DND-41 (cell line): ENCODE measurements at regions not wholly inside any gene's neighbourhood (a gene's known extent, or its start where the extent isn't known, plus 50 kb on each side); places are given as distances from the start of the nearest gene placed in this dataset.

ENCODE experiments used
- EZH2 ChIP-seq: IDR thresholded peaks from 3 replicates; pipeline ENCODE4 v1.6.1; 2012; ENCODE audit warnings: borderline replicate concordance, low read depth, mild to moderate bottlenecking, moderate library complexity, low read length, inconsistent platforms; ENCODE audit not compliant: severe bottlenecking
- TF ChIP-seq, protein P1 (sequence below): IDR thresholded peaks from 2 replicates; pipeline ENCODE4 v1.5.1; 2012; ENCODE audit warnings: borderline replicate concordance, low read length, moderate library complexity, mild to moderate bottlenecking; ENCODE audit not compliant: poor library complexity, severe bottlenecking; ENCODE audit errors: extremely low read depth

DNA sequence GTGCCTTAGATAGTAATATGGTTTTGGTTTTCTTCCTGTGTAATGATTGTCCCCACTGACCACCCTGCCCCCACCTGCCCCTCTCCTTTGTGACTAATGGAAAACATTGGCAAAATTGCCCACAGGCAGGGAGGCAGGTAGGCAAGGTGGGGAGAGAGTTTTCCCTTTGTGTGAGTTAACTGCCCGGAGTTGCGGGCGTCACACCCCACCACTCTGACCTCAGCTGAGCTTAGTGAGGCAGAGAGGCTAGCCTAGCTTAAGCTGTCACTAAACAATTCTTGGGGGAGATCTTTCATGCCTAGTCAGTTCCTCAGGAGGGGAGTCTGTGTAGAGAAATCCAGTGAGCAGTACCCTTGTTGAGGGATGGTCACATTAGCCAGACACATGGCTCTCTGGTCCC, 245.3 kb downstream of the BCOR start:
- TF ChIP-seq, protein P1, sequence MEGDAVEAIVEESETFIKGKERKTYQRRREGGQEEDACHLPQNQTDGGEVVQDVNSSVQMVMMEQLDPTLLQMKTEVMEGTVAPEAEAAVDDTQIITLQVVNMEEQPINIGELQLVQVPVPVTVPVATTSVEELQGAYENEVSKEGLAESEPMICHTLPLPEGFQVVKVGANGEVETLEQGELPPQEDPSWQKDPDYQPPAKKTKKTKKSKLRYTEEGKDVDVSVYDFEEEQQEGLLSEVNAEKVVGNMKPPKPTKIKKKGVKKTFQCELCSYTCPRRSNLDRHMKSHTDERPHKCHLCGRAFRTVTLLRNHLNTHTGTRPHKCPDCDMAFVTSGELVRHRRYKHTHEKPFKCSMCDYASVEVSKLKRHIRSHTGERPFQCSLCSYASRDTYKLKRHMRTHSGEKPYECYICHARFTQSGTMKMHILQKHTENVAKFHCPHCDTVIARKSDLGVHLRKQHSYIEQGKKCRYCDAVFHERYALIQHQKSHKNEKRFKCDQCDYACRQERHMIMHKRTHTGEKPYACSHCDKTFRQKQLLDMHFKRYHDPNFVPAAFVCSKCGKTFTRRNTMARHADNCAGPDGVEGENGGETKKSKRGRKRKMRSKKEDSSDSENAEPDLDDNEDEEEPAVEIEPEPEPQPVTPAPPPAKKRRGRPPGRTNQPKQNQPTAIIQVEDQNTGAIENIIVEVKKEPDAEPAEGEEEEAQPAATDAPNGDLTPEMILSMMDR = no peak
- no peak for TF ChIP-seq EZH2
